DMS153 treated with DMSO at 0.1 percent for 48 hours (cell line): ENCODE measurements at regions not wholly inside any gene's neighbourhood (a gene's known extent, or its start where the extent isn't known, plus 50 kb on each side); places are given as distances from the start of the nearest gene placed in this dataset.
"Not testable (repeated sequence)": the region's sequence is repeated elsewhere in the genome, so short reads cannot be mapped to it uniquely, and the experiment has no call there.

Experiments used
- DNase-seq: peaks from one replicate; lab custom pipeline; 2025; ENCODE audit not compliant: unreplicated experiment; lab: John Stamatoyannopoulos, UW

GRCh38 chr11:98423933-98424332, 596.8 kb upstream of the CNTN5 start:
- no peak for DNase-seq

- not testable (repeated sequence) for DNase-seq
Measured at GRCh38 chr11:98424773-98425172, 596.0 kb upstream of the CNTN5 start.

GRCh38 chr11:98431463-98432359, 589.0 kb upstream of the CNTN5 start:
- DNase-seq = no peak

- no peak for DNase-seq
Measured at GRCh38 chr11:98434296-98434695, 586.5 kb upstream of the CNTN5 start.

- DNase-seq = no peak
Measured at GRCh38 chr11:98453378-98453777, 567.4 kb upstream of the CNTN5 start.

- DNase-seq = no peak
Measured at GRCh38 chr11:98455500-98456307, 565.0 kb upstream of the CNTN5 start.

GRCh38 chr11:98456308-98456680, 564.5 kb upstream of the CNTN5 start:
- DNase-seq = no peak

GRCh38 chr11:98495016-98495415, 525.7 kb upstream of the CNTN5 start:
- no peak for DNase-seq

GRCh38 chr11:98495601-98496000, 525.1 kb upstream of the CNTN5 start:
- no peak for DNase-seq

GRCh38 chr11:98507208-98507607, 513.5 kb upstream of the CNTN5 start:
- no peak for DNase-seq

GRCh38 chr11:98512938-98513337, 507.8 kb upstream of the CNTN5 start:
- no peak for DNase-seq

- no peak for DNase-seq
Measured at GRCh38 chr11:98531576-98531975, 489.2 kb upstream of the CNTN5 start.

- no peak for DNase-seq
Measured at GRCh38 chr11:98536023-98536422, 484.7 kb upstream of the CNTN5 start.

- DNase-seq = not testable (repeated sequence)
Measured at GRCh38 chr11:98538358-98538757, 482.4 kb upstream of the CNTN5 start.

GRCh38 chr11:98545544-98546175, 475.1 kb upstream of the CNTN5 start:
- no peak for DNase-seq

GRCh38 chr11:98549571-98549970, 471.2 kb upstream of the CNTN5 start:
- no peak for DNase-seq

GRCh38 chr11:98559961-98560360, 460.8 kb upstream of the CNTN5 start:
- no peak for DNase-seq

GRCh38 chr11:98561252-98561651, 459.5 kb upstream of the CNTN5 start:
- DNase-seq = no peak

- DNase-seq = no peak
Measured at GRCh38 chr11:98561877-98562395, 458.8 kb upstream of the CNTN5 start.

- DNase-seq = no peak
Measured at GRCh38 chr11:98564233-98564632, 456.5 kb upstream of the CNTN5 start.

- DNase-seq = no peak
Measured at GRCh38 chr11:98564881-98565280, 455.9 kb upstream of the CNTN5 start.
